Thoracic aorta (tissue), 2 donors: ENCODE measurements at regions not wholly inside any gene's neighbourhood (a gene's known extent, or its start where the extent isn't known, plus 50 kb on each side); places are given as distances from the start of the nearest gene placed in this dataset.

Source experiments
- ATAC-seq: fragments of 150-250 bp; one replicate; pipeline ENCODE4 v1.8.0; 2017; ENCODE audit warnings: low read depth; ENCODE audit not compliant: insufficient number of reproducible peaks, low FRiP score
- DNase-seq: peaks from one replicate; pipeline ENCODE4 v3.0.0-alpha.2; 2020; ENCODE audit warnings: low spot score
- H3K27ac ChIP-seq, 2 donors: fragments of 200-600 bp; sonication (generic); 1 replicate in 1 of 2; 2 replicates in 1 of 2; pipeline ENCODE4 v1.5.1; 2016; ENCODE audit warnings: mild to moderate bottlenecking in 2 of 2, moderate library complexity in 2 of 2
- H3K27me3 ChIP-seq: fragments of 200-600 bp; sonication (generic); replicated peaks from 2 replicates; pipeline ENCODE4 v1.6.0; 2016; ENCODE audit warnings: mild to moderate bottlenecking; ENCODE audit not compliant: insufficient read depth
- H3K36me3 ChIP-seq: fragments of 200-600 bp; sonication (generic); one replicate; pipeline ENCODE4 v1.5.1; 2016
- H3K4me1 ChIP-seq, 2 donors: fragments of 200-600 bp; sonication (generic); 1 replicate in 1 of 2; 2 replicates in 1 of 2; pipeline versions ENCODE4 v1.5.1 to v1.6.0; 2016; ENCODE audit warnings: low read depth in 2 of 2, mild to moderate bottlenecking in 1 of 2; ENCODE audit not compliant: control insufficient read depth in 1 of 2
- H3K4me3 ChIP-seq: fragments of 200-600 bp; sonication (generic); 2 replicates; pipeline ENCODE4 v1.5.1; 2016; ENCODE audit warnings: mild to moderate bottlenecking
- H3K9me3 ChIP-seq: fragments of 200-600 bp; sonication (generic); 2 replicates; pipeline ENCODE4 v1.5.1; 2016
- TF ChIP-seq, protein P1 (sequence below): fragments of 200-600 bp; sonication (generic); IDR thresholded peaks from one replicate; pipeline ENCODE4 v1.5.1; 2019; ENCODE audit warnings: antibody characterized with exemption

DNA sequence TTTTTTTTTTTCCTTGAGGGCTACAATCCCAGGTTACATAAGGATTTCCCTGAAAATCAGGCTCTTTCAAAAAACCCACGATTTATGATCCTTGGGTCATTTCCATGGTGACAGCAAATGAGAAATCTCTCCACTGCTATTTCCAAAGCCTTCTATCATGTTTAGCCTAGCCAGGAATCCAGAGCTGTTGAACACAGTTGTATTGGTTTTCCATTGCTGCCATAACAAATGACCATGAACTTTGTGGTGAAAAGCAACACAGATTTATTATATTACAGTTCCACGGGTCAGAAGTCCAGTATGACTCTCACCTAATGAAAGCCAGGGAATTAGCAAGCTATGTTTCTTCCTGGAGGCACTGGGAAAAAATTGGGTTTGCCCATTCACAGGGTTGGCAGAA lies 106.6 kb downstream of the MAF start:
- DNase-seq (no peak), ATAC-seq (no peak)
- no peaks in the 10 kb centered on the region for H3K27me3 ChIP-seq
- TF ChIP-seq, protein P1, sequence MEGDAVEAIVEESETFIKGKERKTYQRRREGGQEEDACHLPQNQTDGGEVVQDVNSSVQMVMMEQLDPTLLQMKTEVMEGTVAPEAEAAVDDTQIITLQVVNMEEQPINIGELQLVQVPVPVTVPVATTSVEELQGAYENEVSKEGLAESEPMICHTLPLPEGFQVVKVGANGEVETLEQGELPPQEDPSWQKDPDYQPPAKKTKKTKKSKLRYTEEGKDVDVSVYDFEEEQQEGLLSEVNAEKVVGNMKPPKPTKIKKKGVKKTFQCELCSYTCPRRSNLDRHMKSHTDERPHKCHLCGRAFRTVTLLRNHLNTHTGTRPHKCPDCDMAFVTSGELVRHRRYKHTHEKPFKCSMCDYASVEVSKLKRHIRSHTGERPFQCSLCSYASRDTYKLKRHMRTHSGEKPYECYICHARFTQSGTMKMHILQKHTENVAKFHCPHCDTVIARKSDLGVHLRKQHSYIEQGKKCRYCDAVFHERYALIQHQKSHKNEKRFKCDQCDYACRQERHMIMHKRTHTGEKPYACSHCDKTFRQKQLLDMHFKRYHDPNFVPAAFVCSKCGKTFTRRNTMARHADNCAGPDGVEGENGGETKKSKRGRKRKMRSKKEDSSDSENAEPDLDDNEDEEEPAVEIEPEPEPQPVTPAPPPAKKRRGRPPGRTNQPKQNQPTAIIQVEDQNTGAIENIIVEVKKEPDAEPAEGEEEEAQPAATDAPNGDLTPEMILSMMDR, result no peak
- no peak overlapping the region for H3K27ac ChIP-seq
- H3K4me3 ChIP-seq, result no peak overlapping the region
- no peaks in the 10 kb centered on the region for H3K36me3 ChIP-seq
- no peaks in the 10 kb centered on the region for H3K4me1 ChIP-seq
- H3K9me3 ChIP-seq, result no peaks in the 10 kb centered on the region

- no peaks in the 10 kb centered on the region for H3K27me3 ChIP-seq
- DNase-seq, result no peak
- no peak for ATAC-seq
- no peak overlapping the region for H3K4me3 ChIP-seq
- H3K36me3 ChIP-seq, result no peaks in the 10 kb centered on the region
- H3K27ac ChIP-seq, result no peak overlapping the region
- H3K9me3 ChIP-seq, result no peaks in the 10 kb centered on the region
- TF ChIP-seq, protein P1, result no peak
- H3K4me1 ChIP-seq, result no peaks in the 10 kb centered on the region
Measured at GRCh38 chr16:79492036-79492435, 108.5 kb downstream of the MAF start.

DNA sequence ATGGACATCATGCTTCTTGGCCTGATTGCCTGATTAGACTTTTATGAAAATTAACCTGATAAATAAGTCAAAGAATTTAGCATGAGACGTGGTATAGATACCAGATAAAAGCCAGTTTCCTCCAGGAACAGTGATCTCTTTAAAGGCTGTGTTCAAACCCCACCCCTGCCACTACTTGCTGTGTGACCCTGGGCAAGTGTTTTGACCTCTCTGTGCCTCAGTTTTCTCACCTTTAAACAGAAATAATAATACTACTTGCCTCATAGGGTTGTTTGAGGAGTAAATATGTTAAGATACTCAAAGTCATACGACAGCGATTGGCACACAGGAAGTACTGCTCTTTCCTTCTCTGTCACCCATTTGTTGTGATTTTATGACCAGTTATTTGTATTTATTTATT lies 115.5 kb downstream of the MAF start:
- ATAC-seq (no peak), DNase-seq (no peak)
- no peaks in the 10 kb centered on the region for H3K36me3 ChIP-seq
- no peaks in the 10 kb centered on the region for H3K4me1 ChIP-seq
- H3K27me3 ChIP-seq, result no peaks in the 10 kb centered on the region
- TF ChIP-seq, protein P1, result no peak
- no peak overlapping the region for H3K27ac ChIP-seq
- no peaks in the 10 kb centered on the region for H3K9me3 ChIP-seq
- no peak overlapping the region for H3K4me3 ChIP-seq

GRCh38 chr16:79484237-79484636 lies 116.3 kb downstream of the MAF start:
- no peaks in the 10 kb centered on the region for H3K9me3 ChIP-seq
- ATAC-seq (no peak), DNase-seq (no peak)
- TF ChIP-seq, protein P1, result no peak
- H3K27me3 ChIP-seq, result no peaks in the 10 kb centered on the region
- H3K36me3 ChIP-seq, result no peaks in the 10 kb centered on the region
- no peaks in the 10 kb centered on the region for H3K4me1 ChIP-seq
- H3K4me3 ChIP-seq, result no peak overlapping the region
- no peak overlapping the region for H3K27ac ChIP-seq

DNA sequence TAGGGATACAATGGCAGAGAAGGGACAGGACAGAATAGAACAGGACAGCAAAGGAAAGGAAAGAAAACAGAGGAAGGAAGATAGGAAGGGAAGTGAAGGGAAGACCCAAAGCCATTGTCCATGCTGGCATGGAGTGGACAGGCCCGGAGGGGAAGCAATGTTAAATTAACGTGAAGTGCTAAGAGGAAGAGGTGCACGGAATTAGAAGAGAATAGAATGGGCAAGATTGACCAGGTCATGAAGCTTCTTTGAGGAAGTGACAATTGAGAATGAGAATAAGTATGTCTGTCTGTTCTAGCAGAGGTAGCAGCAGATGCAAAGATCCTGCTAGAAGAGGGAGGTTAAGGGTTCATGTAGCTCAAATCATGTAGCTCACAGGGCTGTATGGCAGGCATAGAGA lies 117.2 kb downstream of the MAF start:
- H3K36me3 ChIP-seq, result no peaks in the 10 kb centered on the region
- DNase-seq (no peak), ATAC-seq (no peak)
- H3K4me1 ChIP-seq, result no peaks in the 10 kb centered on the region
- TF ChIP-seq, protein P1, result no peak
- H3K27me3 ChIP-seq, result no peaks in the 10 kb centered on the region
- H3K9me3 ChIP-seq, result no peaks in the 10 kb centered on the region
- H3K27ac ChIP-seq, result no peak overlapping the region
- H3K4me3 ChIP-seq, result no peak overlapping the region
